H1 (cell line): ENCODE measurements at regions not wholly inside any gene's neighbourhood (a gene's known extent, or its start where the extent isn't known, plus 50 kb on each side); places are given as distances from the start of the nearest gene placed in this dataset.

Experiments used
- CTCF ChIA-PET: fragments of 300-600 bp; sonication (Branson Sonifier 250); formaldehyde crosslinking; loops from one replicate; lab custom pipeline; 2021; ENCODE audit not compliant: partially characterized antibody; lab: Charles Lee
- POLR2A ChIA-PET: fragments of 300-600 bp; sonication (Branson Sonifier 250); formaldehyde crosslinking; loops from one replicate; lab custom pipeline; 2021; ENCODE audit warnings: inconsistent platforms; ENCODE audit not compliant: partially characterized antibody; lab: Charles Lee
- DNase-seq, 2 experiments: peaks; one replicate each; pipeline versions ENCODE4 v3.0.0 to v3.0.0-alpha.2; 2010 to 2022; ENCODE audit warnings: low spot score in 2 of 2, low read depth in 1 of 2, mixed read lengths in 1 of 2
- FAIRE-seq: peaks from 2 replicates; lab custom pipeline; 2011; peaks lifted over from hg19 to GRCh38; lab: Jason Lieb, UNC
- H2AFZ ChIP-seq: 2 replicates; pipeline ENCODE4 v1.8.1; 2012; ENCODE audit warnings: low read length, inconsistent platforms
- H2AK5ac ChIP-seq: 2 replicates; pipeline ENCODE4 v1.6.1; 2013; ENCODE audit warnings: low read depth, low read length
- H2BK120ac ChIP-seq: replicated peaks from 2 replicates; pipeline ENCODE3; 2013; ENCODE audit warnings: low read depth, low read length, inconsistent platforms
- H2BK12ac ChIP-seq: 2 replicates; pipeline ENCODE4 v1.6.1; 2013; ENCODE audit warnings: low read depth, low read length
- H2BK15ac ChIP-seq: 2 replicates; pipeline ENCODE4 v1.6.1; 2013; ENCODE audit warnings: low read length
- H2BK20ac ChIP-seq: 2 replicates; pipeline ENCODE4 v1.6.1; 2013; ENCODE audit warnings: low read length
- H2BK5ac ChIP-seq: 2 replicates; pipeline ENCODE4 v1.6.1; 2013; ENCODE audit warnings: low read depth, low read length
- H3K14ac ChIP-seq: 2 replicates; pipeline ENCODE4 v1.6.1; 2013; ENCODE audit warnings: inconsistent platforms; ENCODE audit not compliant: insufficient read length
- H3K18ac ChIP-seq: 2 replicates; pipeline ENCODE4 v1.6.1; 2013; ENCODE audit warnings: low read length; ENCODE audit errors: extremely low read depth
- H3K23ac ChIP-seq: 2 replicates; pipeline ENCODE4 v1.6.1; 2013; ENCODE audit warnings: inconsistent platforms; ENCODE audit not compliant: insufficient read length
- H3K23me2 ChIP-seq: 2 replicates; pipeline ENCODE4 v1.6.1; 2013; ENCODE audit warnings: low read depth, low read length
- H3K27ac ChIP-seq: 2 replicates; pipeline ENCODE4 v1.6.1; 2011; ENCODE audit warnings: low read depth, low read length, inconsistent platforms
- H3K27me3 ChIP-seq, 4 experiments: replicated peaks in 1 of 4; 1 replicate in 1 of 4; 2 replicates in 3 of 4; pipeline versions ENCODE4 v1.6.1 to v1.8.1; 2011 to 2013; ENCODE audit warnings: low read length in 3 of 4, mild to moderate bottlenecking in 3 of 4, inconsistent platforms in 2 of 4, mixed read lengths in 2 of 4, moderate library complexity in 1 of 4; ENCODE audit not compliant: control insufficient read depth in 3 of 4, insufficient read depth in 3 of 4; ENCODE audit errors: extremely low read depth in 1 of 4
- H3K36me3 ChIP-seq, 4 experiments: 2 replicates each; pipeline versions ENCODE4 v1.6.1 to v1.8.1; 2011 to 2013; ENCODE audit warnings: mild to moderate bottlenecking in 4 of 4, low read length in 3 of 4, moderate library complexity in 2 of 4, control low read depth in 1 of 4, inconsistent platforms in 1 of 4; ENCODE audit not compliant: insufficient read depth in 4 of 4, control insufficient read depth in 2 of 4
- H3K4ac ChIP-seq: replicated peaks from 2 replicates; pipeline ENCODE3; 2013; ENCODE audit warnings: low read length, low read depth, mixed read lengths, inconsistent platforms; ENCODE audit not compliant: insufficient read length
- H3K4me1 ChIP-seq, 4 experiments: replicated peaks in 1 of 4; 1 replicate in 1 of 4; 2 replicates in 3 of 4; pipeline versions ENCODE4 v1.6.1 to v1.8.1; 2011 to 2013; ENCODE audit warnings: low read length in 3 of 4, inconsistent platforms in 2 of 4, mixed read lengths in 1 of 4; ENCODE audit not compliant: insufficient read depth in 4 of 4, control insufficient read depth in 3 of 4
- H3K4me2 ChIP-seq, 2 experiments: 2 replicates each; pipeline versions ENCODE4 v1.6.1 to v1.8.1; 2011 to 2013; ENCODE audit warnings: low read depth in 2 of 2, low read length in 2 of 2, control low read depth in 1 of 2, inconsistent platforms in 1 of 2, mild to moderate bottlenecking in 1 of 2; ENCODE audit not compliant: insufficient read depth in 1 of 2
- H3K4me3 ChIP-seq, 4 experiments: fragments of 200-600, 300-600 bp in 1 of 4; sonication (generic), shearing (Covaris generic), sonication (Bioruptor Twin) in 1 of 4; 2 replicates each; pipeline versions ENCODE4 v1.5.1 to v1.8.1; 2011 to 2016; ENCODE audit warnings: low read length in 4 of 4, low read depth in 3 of 4, control low read depth in 2 of 4, inconsistent platforms in 2 of 4, mild to moderate bottlenecking in 2 of 4, mixed read lengths in 1 of 4, moderate library complexity in 1 of 4; ENCODE audit not compliant: insufficient read depth in 2 of 4; ENCODE audit errors: extremely low read depth in 1 of 4
- H3K56ac ChIP-seq: replicated peaks from 2 replicates; pipeline ENCODE3; 2013; ENCODE audit warnings: low read depth, mild to moderate bottlenecking, mixed read lengths, low read length, inconsistent platforms; ENCODE audit not compliant: insufficient read length
- H3K79me1 ChIP-seq: 2 replicates; pipeline ENCODE4 v1.6.1; 2013; ENCODE audit warnings: low read depth, low read length, control low read depth
- H3K79me2 ChIP-seq, 2 experiments: 2 replicates each; pipeline versions ENCODE4 v1.6.1 to v1.8.1; 2012 to 2013; ENCODE audit warnings: low read length in 2 of 2, mild to moderate bottlenecking in 2 of 2, inconsistent platforms in 1 of 2; ENCODE audit not compliant: insufficient read depth in 2 of 2, control insufficient read depth in 1 of 2
- H3K9ac ChIP-seq, 4 experiments: replicated peaks in 1 of 4; 1 replicate in 1 of 4; 2 replicates in 3 of 4; pipeline versions ENCODE4 v1.6.1 to v1.8.1; 2011 to 2013; ENCODE audit warnings: low read depth in 3 of 4, low read length in 3 of 4, control low read depth in 2 of 4, mild to moderate bottlenecking in 2 of 4, moderate library complexity in 2 of 4, inconsistent platforms in 1 of 4; ENCODE audit errors: extremely low read depth in 1 of 4
- H3K9me3 ChIP-seq, 2 experiments: 2 replicates each; pipeline versions ENCODE4 v1.6.1 to v1.8.1; 2012 to 2013; ENCODE audit warnings: mild to moderate bottlenecking in 2 of 2, moderate library complexity in 2 of 2, control low read depth in 1 of 2, inconsistent platforms in 1 of 2, low read depth in 1 of 2, low read length in 1 of 2, mixed read lengths in 1 of 2; ENCODE audit not compliant: insufficient read depth in 2 of 2
- H4K20me1 ChIP-seq, 2 experiments: replicated peaks in 1 of 2; 2 replicates each; pipeline versions ENCODE3 to v1.8.1; 2011 to 2013; ENCODE audit warnings: inconsistent platforms in 2 of 2, low read length in 2 of 2, mild to moderate bottlenecking in 1 of 2; ENCODE audit not compliant: insufficient read depth in 2 of 2, control insufficient read depth in 1 of 2
- H4K5ac ChIP-seq: 2 replicates; pipeline ENCODE4 v1.6.1; 2013; ENCODE audit warnings: low read length, low read depth, mixed read lengths, inconsistent platforms; ENCODE audit not compliant: insufficient read length
- H4K8ac ChIP-seq: 2 replicates; pipeline ENCODE4 v1.8.0; 2013; ENCODE audit warnings: mild to moderate bottlenecking, moderate library complexity, low read length, inconsistent platforms; ENCODE audit not compliant: insufficient read depth; ENCODE audit errors: extremely low read depth
- H4K91ac ChIP-seq: replicated peaks from 2 replicates; pipeline ENCODE3; 2013; ENCODE audit warnings: low read length, mixed read lengths, inconsistent platforms; ENCODE audit not compliant: insufficient read length
- CEBPB ChIP-seq: IDR thresholded peaks from 2 replicates; pipeline ENCODE4 v1.6.1; 2012; ENCODE audit warnings: low read depth, low read length
- CTCF ChIP-seq, 3 experiments: IDR thresholded peaks; 1 replicate in 2 of 3; 2 replicates in 1 of 3; pipeline versions ENCODE4 v1.5.1 to v1.6.1; 2011; ENCODE audit warnings: low read length in 3 of 3, mild to moderate bottlenecking in 3 of 3, inconsistent platforms in 2 of 3, low read depth in 1 of 3, moderate library complexity in 1 of 3; ENCODE audit not compliant: insufficient read depth in 1 of 3; ENCODE audit errors: control extremely low read depth in 1 of 3
- WGBS, 2 experiments: shearing (Covaris generic) in 1 of 2; methylation state at CpG; one replicate each; pipeline versions ENCODE4 v1.1.6 to v1.1.7; 2013 to 2015; ENCODE audit warnings: low lambda C conversion rate in 2 of 2, mixed read lengths in 2 of 2, inconsistent platforms in 1 of 2, low coverage in 1 of 2, missing lambda C conversion rate in 1 of 2; ENCODE audit not compliant: insufficient replicate concordance in 2 of 2, insufficient coverage in 1 of 2, insufficient read length in 1 of 2; ENCODE audit errors: extremely low coverage in 1 of 2, missing lambda C conversion rate in 1 of 2; 5-methylcytosine and 5-hydroxymethylcytosine counted together

- Histone ChIP-seq H3K36me3 (peaks cover 0 to 3% (median 0%) of the 10 kb centered on the region in 4 experiments; a peak in 1 of 8 replicates), H3K23me2 (no peaks in the 10 kb centered on the region; the same call in 1 of the 2 replicates), H3K18ac (no peak overlapping the region), H3K27me3 (peaks cover 0 to 1% (median 0%) of the 10 kb centered on the region in 4 experiments; a peak in 1 of 7 replicates), H3K4me1 (peaks cover 8 to 19% (median 15%) of the 10 kb centered on the region in 4 experiments; a peak in 6 of 7 replicates), H3K56ac (no peak overlapping the region), H2AK5ac (no peak overlapping the region), H2BK12ac (no peak overlapping the region), H3K27ac (no peak overlapping the region), H3K4ac (no peak overlapping the region), H3K9me3 (peaks cover 0 to 11% of the 10 kb centered on the region in 2 experiments; a peak in 2 of 4 replicates), H2AFZ (no peak overlapping the region), H2BK120ac (no peak overlapping the region), H3K23ac (no peak overlapping the region), H3K14ac (no peak overlapping the region), H2BK15ac (no peak overlapping the region), H4K91ac (no peak overlapping the region), H3K4me3 (no peak overlapping the region), H4K20me1 (no peaks in the 10 kb centered on the region), H2BK20ac (no peak overlapping the region), H3K9ac (no peak overlapping the region), H2BK5ac (no peak overlapping the region), H3K79me2 (no peaks in the 10 kb centered on the region), H4K8ac (no peak overlapping the region), H3K79me1 (no peaks in the 10 kb centered on the region), H4K5ac (no peak overlapping the region), H3K4me2 (no peak overlapping the region; a peak in 1 of 4 replicates)
- FAIRE-seq, result no peak
- CTCF ChIA-PET, result interaction anchor here (0.7 to 1.5 kb wide), 2 partner anchors 26 to 65 kb away, joined by 3 to 5 read pairs; no protein-coding TSS in a partner anchor
- POLR2A ChIA-PET, result interaction anchor here (0.9 to 3.6 kb wide), 3 partner anchors 32 to 118 kb away, joined by 3 to 17 read pairs (median 3); partner anchors contain the start of gene UGP2
- TF ChIP-seq CTCF (IDR thresholded peaks at IDR 0.05; ENCODE audit: control extremely low read depth in 1 of 3, insufficient read depth in 1 of 3, low read depth in 1 of 3, low read length in 3 of 3) (no peak), CEBPB (peak; percentile 33; the same call in 1 of the 2 replicates)
- 92% methylated on average over 4 of the region's 4 CpGs; no CpG with 5 or more reads in 1 of the 2 experiments for WGBS, 2 experiments
- no peak for DNase-seq
These were observed 78.2 kb upstream of the UGP2 start for GRCh38 chr2:63763391-63763941.
